Right lobe of liver (tissue), 6 donors: ENCODE measurements at regions not wholly inside any gene's neighbourhood (a gene's known extent, or its start where the extent isn't known, plus 50 kb on each side); places are given as distances from the start of the nearest gene placed in this dataset.

Experiments
- ATAC-seq, 4 donors: fragments of 200-7000 bp; cut with Tn5 transposase; one replicate each; pipeline ENCODE4 v1.9.1; 2020; ENCODE audit warnings: mild to moderate bottlenecking in 4 of 4, moderate library complexity in 4 of 4
- DNase-seq, 3 donors: peaks; one replicate each; pipeline ENCODE4 v3.0.0-alpha.2; 2020
- H3K27ac ChIP-seq, 3 donors: fragments of 200-600 bp; one replicate each; pipeline ENCODE4 v1.8.0; 2022
- H3K27me3 ChIP-seq, 2 donors: fragments of 200-600 bp; one replicate each; pipeline ENCODE4 v1.8.0; 2022
- H3K36me3 ChIP-seq, 4 donors: fragments of 200-600 bp; sonication (generic) in 1 of 4; one replicate each; pipeline versions ENCODE4 v1.5.1 to v1.8.0; 2017 to 2022; ENCODE audit warnings: control low read depth in 1 of 4
- H3K4me1 ChIP-seq, 4 donors: fragments of 200-600 bp; sonication (generic) in 1 of 4; one replicate each; pipeline versions ENCODE4 v1.5.1 to v1.8.0; 2017 to 2022; ENCODE audit warnings: control low read depth in 1 of 4
- H3K4me3 ChIP-seq, 3 donors: fragments of 200-600 bp; one replicate each; pipeline ENCODE4 v1.8.0; 2022
- H3K9me3 ChIP-seq, 4 donors: fragments of 200-600 bp; sonication (generic) in 1 of 4; one replicate each; pipeline versions ENCODE4 v1.5.1 to v1.8.0; 2017 to 2022; ENCODE audit warnings: control low read depth in 1 of 4
- POLR2A ChIP-seq: fragments of 450-650 bp; IDR thresholded peaks from one replicate; pipeline ENCODE4 v1.6.1; 2017; ENCODE audit warnings: antibody characterized with exemption, mild to moderate bottlenecking
- WGBS: methylation state at CpG from one replicate; pipeline ENCODE4 v1.1.6; 2018; ENCODE audit warnings: low coverage, low lambda C conversion rate; ENCODE audit not compliant: insufficient coverage; ENCODE audit errors: missing lambda C conversion rate; 5-methylcytosine and 5-hydroxymethylcytosine counted together
- intact Hi-C, 2 donors: fragments of 100-400 bp; cut with DNase I; formaldehyde crosslinking; loops; one replicate each; pipeline versions ENCODE4 v1.11.2 to v1.14.1; 2022
- TF ChIP-seq, protein P1 (sequence below), 4 donors: fragments of 200-600 bp in 3 of 4; fragments of 450-650 bp in 1 of 4; IDR thresholded peaks; one replicate each; pipeline versions ENCODE4 v1.5.1 to v1.8.0; 2016 to 2022; ENCODE audit warnings: antibody characterized with exemption in 4 of 4, mild to moderate bottlenecking in 2 of 4
- donor health status: DM: no; HTN: yes; CAD: no.
- donor health status: DM: no; HTN: no; CAD: no.
- donor health status: DM: no; HTN: no; CAD: no.
- donor health status: DM: no; HTN: yes; CAD: no.
- donor health status: DM: no; HTN: yes; CAD: no.

DNA sequence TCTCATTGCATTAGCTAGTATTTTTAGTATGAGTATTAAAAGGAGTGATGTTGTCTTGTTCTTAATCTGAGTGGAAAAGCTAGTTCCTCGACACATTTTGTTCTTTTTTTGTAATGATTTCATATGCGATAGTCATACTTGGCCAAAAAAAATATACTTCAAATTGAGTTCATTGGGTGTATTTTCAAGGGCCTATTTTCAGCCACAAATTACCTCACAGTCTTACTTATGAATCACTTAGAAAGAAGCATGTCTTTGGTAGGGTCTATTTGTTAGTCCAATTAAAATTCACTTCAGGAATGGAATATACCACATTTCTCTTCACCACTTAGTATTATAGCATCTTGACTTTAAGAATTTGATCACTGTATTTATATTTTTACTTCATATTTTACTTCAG, 337.2 kb downstream of the CDH11 start:
- no peaks in the 10 kb centered on the region for H3K27me3 ChIP-seq
- no peak for DNase-seq
- H3K9me3 ChIP-seq, result no peaks in the 10 kb centered on the region
- H3K27ac ChIP-seq, result no peak overlapping the region
- no peak overlapping the region for H3K4me3 ChIP-seq
- H3K4me1 ChIP-seq, result no peaks in the 10 kb centered on the region
- no peak for TF ChIP-seq POLR2A
- TF ChIP-seq, protein P1, sequence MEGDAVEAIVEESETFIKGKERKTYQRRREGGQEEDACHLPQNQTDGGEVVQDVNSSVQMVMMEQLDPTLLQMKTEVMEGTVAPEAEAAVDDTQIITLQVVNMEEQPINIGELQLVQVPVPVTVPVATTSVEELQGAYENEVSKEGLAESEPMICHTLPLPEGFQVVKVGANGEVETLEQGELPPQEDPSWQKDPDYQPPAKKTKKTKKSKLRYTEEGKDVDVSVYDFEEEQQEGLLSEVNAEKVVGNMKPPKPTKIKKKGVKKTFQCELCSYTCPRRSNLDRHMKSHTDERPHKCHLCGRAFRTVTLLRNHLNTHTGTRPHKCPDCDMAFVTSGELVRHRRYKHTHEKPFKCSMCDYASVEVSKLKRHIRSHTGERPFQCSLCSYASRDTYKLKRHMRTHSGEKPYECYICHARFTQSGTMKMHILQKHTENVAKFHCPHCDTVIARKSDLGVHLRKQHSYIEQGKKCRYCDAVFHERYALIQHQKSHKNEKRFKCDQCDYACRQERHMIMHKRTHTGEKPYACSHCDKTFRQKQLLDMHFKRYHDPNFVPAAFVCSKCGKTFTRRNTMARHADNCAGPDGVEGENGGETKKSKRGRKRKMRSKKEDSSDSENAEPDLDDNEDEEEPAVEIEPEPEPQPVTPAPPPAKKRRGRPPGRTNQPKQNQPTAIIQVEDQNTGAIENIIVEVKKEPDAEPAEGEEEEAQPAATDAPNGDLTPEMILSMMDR (IDR thresholded peaks at IDR 0.05), result no peak
- intact Hi-C loops, result no loop called here
- H3K36me3 ChIP-seq, result no peaks in the 10 kb centered on the region
- 59% methylated on average over 2 of the region's 2 CpGs for WGBS
- ATAC-seq, result no peak

- TF ChIP-seq, protein P1 (IDR thresholded peaks at IDR 0.05), result no peak
- TF ChIP-seq POLR2A, result no peak
- Histone ChIP-seq H3K27me3 (no peaks in the 10 kb centered on the region), H3K4me1 (no peaks in the 10 kb centered on the region), H3K36me3 (no peaks in the 10 kb centered on the region), H3K27ac (no peak overlapping the region), H3K9me3 (no peaks in the 10 kb centered on the region), H3K4me3 (no peak overlapping the region)
- no peak for DNase-seq
- 63% methylated on average over 2 of the region's 2 CpGs for WGBS
- intact Hi-C loops, result no loop called here
- no peak for ATAC-seq
Observed at GRCh38 chr16:64782484-64782883, 339.4 kb downstream of the CDH11 start.

DNA sequence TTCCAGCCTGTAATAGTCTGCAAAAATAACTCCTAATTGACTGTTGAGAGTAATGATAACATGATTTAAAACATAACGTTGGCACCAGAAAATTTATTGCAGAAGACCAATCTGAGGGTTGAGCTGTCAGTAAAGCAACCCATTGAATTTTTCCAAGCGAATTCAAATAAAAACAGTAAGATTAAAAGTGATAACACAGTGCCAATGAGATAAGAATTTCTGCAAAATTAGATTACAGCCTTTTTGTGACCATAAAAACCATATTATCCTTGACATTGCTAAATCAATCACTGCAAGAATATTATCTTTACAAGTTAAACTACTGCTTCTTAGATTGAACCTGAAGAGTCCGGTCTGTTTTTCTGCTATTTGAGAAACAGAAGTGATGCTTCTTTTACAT, 341.4 kb downstream of the CDH11 start:
- intact Hi-C loops, result no loop called here
- H3K27ac ChIP-seq, result no peak overlapping the region
- H3K36me3 ChIP-seq, result no peaks in the 10 kb centered on the region
- no peaks in the 10 kb centered on the region for H3K9me3 ChIP-seq
- TF ChIP-seq, protein P1 (IDR thresholded peaks at IDR 0.05), result no peak
- no peak for TF ChIP-seq POLR2A
- no peak for ATAC-seq
- H3K4me1 ChIP-seq, result no peaks in the 10 kb centered on the region
- 34% methylated on average over 3 of the region's 3 CpGs for WGBS
- no peak for DNase-seq
- no peaks in the 10 kb centered on the region for H3K27me3 ChIP-seq
- no peak overlapping the region for H3K4me3 ChIP-seq

DNA sequence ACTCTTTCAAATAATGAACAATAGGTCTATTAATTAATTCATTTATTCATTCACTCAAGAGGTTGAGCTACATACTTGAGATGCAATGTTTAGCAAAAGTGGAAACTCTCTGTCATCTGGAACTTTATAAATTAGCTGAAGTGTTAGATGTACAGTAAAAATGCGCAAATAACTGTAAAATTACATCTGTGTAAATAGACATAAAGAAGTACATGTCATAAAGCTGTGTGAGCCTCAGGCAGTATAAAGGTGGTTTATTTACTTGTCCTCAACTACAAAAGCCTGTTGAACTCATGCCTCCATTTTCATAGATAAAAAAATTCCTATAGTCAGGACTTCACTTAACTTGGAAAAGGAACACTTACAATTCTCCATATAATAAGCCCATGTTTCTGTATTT, 343.1 kb downstream of the CDH11 start:
- intact Hi-C loops, result no loop called here
- Histone ChIP-seq H3K36me3 (no peaks in the 10 kb centered on the region), H3K4me3 (no peak overlapping the region), H3K27me3 (no peaks in the 10 kb centered on the region), H3K4me1 (no peaks in the 10 kb centered on the region), H3K27ac (no peak overlapping the region), H3K9me3 (no peaks in the 10 kb centered on the region)
- TF ChIP-seq, protein P1 (IDR thresholded peaks at IDR 0.05), result no peak
- no peak for TF ChIP-seq POLR2A
- ATAC-seq (no peak), DNase-seq (no peak)
- 67% methylated on average over 1 of the region's 1 CpG for WGBS

DNA sequence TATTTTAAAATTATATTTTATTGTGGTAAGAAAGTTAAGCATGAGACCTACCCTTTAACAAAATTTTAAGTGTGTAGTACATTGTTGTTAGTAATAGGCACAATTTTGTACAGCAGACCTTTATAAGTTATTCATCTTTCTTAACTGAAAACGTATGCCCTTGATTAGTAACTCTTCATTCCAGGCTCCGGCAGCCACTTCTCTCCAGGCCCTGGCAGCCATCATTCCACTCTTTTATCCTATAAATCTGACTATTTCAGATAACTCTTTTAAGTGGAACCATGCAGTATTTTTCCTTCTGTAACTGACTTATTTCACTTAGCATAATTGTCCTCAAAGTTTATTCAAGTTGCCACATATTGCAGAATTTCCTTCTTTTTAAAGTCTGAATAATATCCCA, 348.2 kb downstream of the CDH11 start:
- DNase-seq (no peak), ATAC-seq (no peak)
- TF ChIP-seq POLR2A, result no peak
- TF ChIP-seq, protein P1 (IDR thresholded peaks at IDR 0.05), result no peak
- no peaks in the 10 kb centered on the region for H3K27me3 ChIP-seq
- intact Hi-C loops, result no loop called here
- H3K36me3 ChIP-seq, result no peaks in the 10 kb centered on the region
- WGBS, result 71% methylated on average over 2 of the region's 2 CpGs
- H3K27ac ChIP-seq, result no peak overlapping the region
- H3K4me1 ChIP-seq, result no peaks in the 10 kb centered on the region
- no peak overlapping the region for H3K4me3 ChIP-seq
- H3K9me3 ChIP-seq, result no peaks in the 10 kb centered on the region
